Activated CD4-positive, alpha-beta T cell treated with anti-CD3 and anti-CD28 coated beads, Interleukin-2, amount 10 ng/mL, durations not matched to agents 7 days and 5 days (primary cell): ENCODE measurements at regions not wholly inside any gene's neighbourhood (a gene's known extent, or its start where the extent isn't known, plus 50 kb on each side); places are given as distances from the start of the nearest gene placed in this dataset.

Source experiments
- CTCF ChIA-PET: fragments of 350-600 bp; sonication (Branson Sonifier 250); formaldehyde crosslinking; loops from one replicate; lab custom pipeline; 2021; ENCODE audit warnings: antibody characterized with exemption; lab: Charles Lee
- POLR2A ChIA-PET: fragments of 350-600 bp; sonication (Branson Sonifier 250); formaldehyde crosslinking; loops from one replicate; lab custom pipeline; 2021; ENCODE audit warnings: antibody characterized with exemption; lab: Charles Lee
- DNase-seq: peaks from one replicate; pipeline ENCODE4 v3.0.0-alpha.2; 2020
- H3K27ac Mint-ChIP-seq: one replicate; pipeline ENCODE4 v1.8.0; 2021; ENCODE audit warnings: mild to moderate bottlenecking, moderate library complexity, mixed read lengths
- H3K27me3 Mint-ChIP-seq: one replicate; pipeline ENCODE4 v1.8.0; 2021; ENCODE audit warnings: mixed read lengths
- H3K36me3 Mint-ChIP-seq: one replicate; pipeline ENCODE4 v1.8.0; 2021; ENCODE audit warnings: low read depth, mixed read lengths
- H3K4me1 Mint-ChIP-seq: one replicate; pipeline ENCODE4 v1.8.0; 2021; ENCODE audit warnings: mixed read lengths
- H3K4me3 Mint-ChIP-seq: one replicate; pipeline ENCODE4 v1.8.0; 2021; ENCODE audit warnings: mild to moderate bottlenecking, moderate library complexity, mixed read lengths
- H3K9me3 Mint-ChIP-seq: one replicate; pipeline ENCODE4 v1.8.0; 2021; ENCODE audit warnings: mixed read lengths

DNA sequence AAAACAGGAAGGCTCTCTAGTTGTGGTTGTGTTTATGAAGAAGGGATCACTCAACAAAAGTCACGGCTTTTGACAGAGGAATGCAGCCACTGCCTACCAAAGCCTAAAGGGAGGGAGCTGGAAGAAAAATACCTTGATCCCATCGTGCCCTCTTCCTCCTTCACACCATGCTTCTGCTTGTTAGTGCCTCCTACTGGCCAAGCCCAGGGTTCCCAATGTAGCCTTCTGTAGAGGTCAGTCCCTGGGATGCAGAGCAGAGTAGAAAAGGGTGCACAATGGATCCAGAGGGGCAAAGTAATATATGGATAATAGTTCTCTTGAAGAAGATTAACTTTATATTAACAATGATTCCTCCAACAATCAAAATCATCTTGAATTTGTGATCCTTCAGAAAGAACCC is 293.5 kb upstream of the FERMT1 start:
- H3K4me3 Mint-ChIP-seq: no peak overlapping the region
- no peaks in the 10 kb centered on the region for H3K27me3 Mint-ChIP-seq
- POLR2A ChIA-PET: no interaction called here
- H3K36me3 Mint-ChIP-seq: no peaks in the 10 kb centered on the region
- no peaks in the 10 kb centered on the region for H3K9me3 Mint-ChIP-seq
- H3K4me1 Mint-ChIP-seq: no peaks in the 10 kb centered on the region
- no peak overlapping the region for H3K27ac Mint-ChIP-seq
- DNase-seq: no peak
- CTCF ChIA-PET: no interaction called here

DNA sequence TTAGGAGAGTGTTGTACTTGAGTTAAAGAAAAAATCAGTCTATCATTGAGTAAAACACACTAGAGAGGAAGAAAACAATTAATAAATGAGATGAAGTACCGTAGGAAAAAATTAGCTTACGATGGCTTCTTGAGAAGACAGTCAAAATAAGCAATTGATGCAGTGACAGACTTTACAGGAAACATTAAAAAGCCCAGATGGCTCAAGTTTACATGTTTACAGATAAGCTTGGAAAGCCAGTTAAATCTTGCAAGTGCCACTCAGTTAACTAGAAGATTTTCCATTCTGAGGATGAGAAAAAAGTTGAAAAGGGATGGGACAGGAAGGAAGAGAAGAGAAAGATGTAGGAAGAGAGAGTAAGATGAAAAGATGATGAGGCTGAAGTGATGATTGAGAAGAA is 288.8 kb upstream of the FERMT1 start:
- no peaks in the 10 kb centered on the region for H3K27me3 Mint-ChIP-seq
- ChIA-PET POLR2A (no interaction called here), CTCF (no interaction called here)
- H3K4me1 Mint-ChIP-seq: no peaks in the 10 kb centered on the region
- no peak for DNase-seq
- H3K4me3 Mint-ChIP-seq: no peak overlapping the region
- no peaks in the 10 kb centered on the region for H3K36me3 Mint-ChIP-seq
- H3K27ac Mint-ChIP-seq: no peak overlapping the region
- no peaks in the 10 kb centered on the region for H3K9me3 Mint-ChIP-seq

DNA sequence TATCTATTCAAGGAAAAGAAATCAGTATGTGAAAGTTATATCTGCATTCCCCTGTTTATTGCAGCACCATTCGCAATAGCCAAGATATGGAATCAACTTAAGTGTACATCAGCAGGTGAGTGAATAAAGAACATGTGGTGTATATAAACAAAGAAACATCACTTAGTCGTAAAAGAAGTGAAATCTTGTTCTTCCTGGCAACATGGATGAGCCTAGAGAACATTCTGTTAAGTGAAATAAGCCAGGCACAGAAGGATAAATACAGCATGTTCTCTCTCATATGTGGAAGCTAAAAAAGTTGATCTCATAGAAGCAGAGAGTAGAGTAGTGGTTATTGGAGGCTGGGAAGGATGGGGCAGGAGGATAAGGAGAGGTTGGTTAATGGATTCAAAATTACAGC is 287.9 kb upstream of the FERMT1 start:
- POLR2A ChIA-PET: no interaction called here
- H3K4me3 Mint-ChIP-seq: no peak overlapping the region

DNA sequence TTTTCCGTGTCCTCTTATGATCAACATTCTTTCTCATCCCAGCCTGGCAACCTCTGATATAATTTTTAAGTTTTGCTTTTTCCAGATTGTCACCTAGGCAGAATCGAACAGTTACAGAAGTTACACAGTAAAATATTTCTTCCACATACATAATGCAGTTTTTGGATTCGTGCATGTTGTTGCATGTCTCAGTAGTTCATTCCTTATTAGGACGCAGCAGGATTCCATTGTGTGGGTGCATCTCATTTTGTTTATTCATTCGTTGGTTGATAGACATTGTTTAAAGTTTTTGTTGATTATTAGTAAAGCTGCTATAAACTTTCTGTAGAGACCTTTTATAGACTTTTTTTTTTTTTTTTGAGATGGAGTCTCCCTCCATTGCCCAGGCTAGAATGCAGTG is 284.3 kb upstream of the FERMT1 start:
- Mint-ChIP-seq H3K9me3 (no peaks in the 10 kb centered on the region), H3K4me3 (no peak overlapping the region), H3K27ac (no peak overlapping the region), H3K27me3 (no peaks in the 10 kb centered on the region), H3K36me3 (no peaks in the 10 kb centered on the region), H3K4me1 (no peaks in the 10 kb centered on the region)
- ChIA-PET POLR2A (no interaction called here), CTCF (no interaction called here)
- DNase-seq: no peak

More for the DNA sequence above, 287.9 kb upstream of the FERMT1 start:
- Mint-ChIP-seq H3K27me3 (no peaks in the 10 kb centered on the region), H3K4me1 (no peaks in the 10 kb centered on the region), H3K27ac (no peak overlapping the region), H3K36me3 (no peaks in the 10 kb centered on the region), H3K9me3 (no peaks in the 10 kb centered on the region)
- no peak for DNase-seq
- CTCF ChIA-PET: no interaction called here

DNA sequence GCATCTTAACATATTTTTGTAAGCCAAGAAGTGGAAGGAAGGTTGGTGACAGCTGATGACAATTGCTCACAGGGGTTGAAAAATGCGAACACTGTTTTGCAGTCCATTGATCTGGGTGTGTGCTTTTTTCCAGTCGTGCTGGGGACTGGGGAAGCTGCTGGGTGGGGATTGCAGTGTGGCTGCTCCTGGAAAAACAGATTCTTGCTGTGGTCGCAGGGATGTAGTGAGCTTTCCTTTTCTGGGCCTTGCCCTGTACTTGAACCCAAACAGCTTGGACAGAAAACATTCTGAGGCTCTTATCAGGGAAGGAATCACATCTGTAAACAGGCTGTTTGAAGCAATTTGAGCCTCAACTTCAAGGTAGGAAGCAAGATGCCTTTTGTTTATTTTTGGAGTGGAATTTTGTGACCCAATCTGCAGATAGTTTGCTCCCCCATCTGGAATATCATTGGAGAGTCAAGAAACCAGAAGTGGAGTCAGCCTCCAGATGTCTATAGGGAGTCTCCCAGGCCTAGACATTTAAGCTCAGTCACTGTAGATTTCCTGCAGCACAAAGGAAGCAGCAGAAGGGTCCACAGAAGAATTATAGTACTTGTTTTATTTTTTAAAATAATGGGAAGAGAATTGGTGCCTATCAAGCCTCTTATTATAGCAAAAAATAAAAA is 279.2 kb upstream of the FERMT1 start:
- no peaks in the 10 kb centered on the region for H3K9me3 Mint-ChIP-seq
- no peaks in the 10 kb centered on the region for H3K36me3 Mint-ChIP-seq
- CTCF ChIA-PET: no interaction called here
- H3K4me3 Mint-ChIP-seq: no peak overlapping the region
- H3K4me1 Mint-ChIP-seq: no peaks in the 10 kb centered on the region
- H3K27ac Mint-ChIP-seq: no peak overlapping the region
- H3K27me3 Mint-ChIP-seq: no peaks in the 10 kb centered on the region
- no peak for DNase-seq
- POLR2A ChIA-PET: no interaction called here

DNA sequence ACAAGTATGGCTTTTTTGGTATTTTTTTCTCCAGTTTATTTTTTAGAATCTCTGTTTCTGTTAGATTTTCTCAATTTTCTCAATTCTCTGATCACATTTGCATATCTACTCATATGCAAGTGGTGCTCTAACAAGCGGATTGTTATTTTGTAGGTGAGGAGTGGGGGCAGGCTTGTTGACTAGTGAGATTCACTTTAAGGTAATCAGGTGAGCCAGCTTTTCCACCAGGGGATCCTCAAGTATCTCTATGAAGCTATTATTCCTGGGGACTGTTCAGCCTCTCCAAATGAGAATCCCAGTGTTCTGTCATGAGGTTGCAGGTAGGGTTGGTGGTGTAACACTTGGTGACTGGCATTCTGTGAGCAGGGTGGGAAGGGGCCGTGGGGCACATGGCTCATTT is 274.3 kb upstream of the FERMT1 start:
- CTCF ChIA-PET: interaction anchor here (0.6 kb wide), 1 partner anchor 294 kb away, joined by 3 read pairs; no protein-coding TSS in a partner anchor
- no peaks in the 10 kb centered on the region for H3K36me3 Mint-ChIP-seq
- H3K27ac Mint-ChIP-seq: no peak overlapping the region
- POLR2A ChIA-PET: no interaction called here
- DNase-seq: no peak
- H3K4me1 Mint-ChIP-seq: no peaks in the 10 kb centered on the region
- no peaks in the 10 kb centered on the region for H3K9me3 Mint-ChIP-seq
- no peak overlapping the region for H3K4me3 Mint-ChIP-seq
- H3K27me3 Mint-ChIP-seq: no peaks in the 10 kb centered on the region

DNA sequence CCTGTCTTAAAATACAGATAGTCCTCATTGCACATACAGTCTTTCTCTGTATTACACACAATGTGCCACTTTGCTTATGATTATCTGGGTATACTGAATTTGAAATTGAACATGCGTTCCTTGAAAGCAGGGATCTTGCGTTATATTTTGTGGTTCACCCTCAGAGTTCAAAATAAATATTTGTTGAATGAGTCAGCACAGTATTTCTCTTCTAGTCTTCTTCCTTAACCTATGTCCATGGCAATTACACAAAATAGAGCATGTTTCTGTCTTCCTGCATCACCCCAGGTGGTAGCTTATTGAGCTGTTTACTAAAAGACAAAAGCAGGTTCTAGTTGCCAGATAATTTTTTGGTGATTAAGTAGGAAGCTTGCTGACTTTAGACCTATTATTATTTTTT is 272.9 kb upstream of the FERMT1 start:
- H3K36me3 Mint-ChIP-seq: no peaks in the 10 kb centered on the region
- ChIA-PET POLR2A (no interaction called here), CTCF (no interaction called here)
- no peaks in the 10 kb centered on the region for H3K27me3 Mint-ChIP-seq
- H3K9me3 Mint-ChIP-seq: no peaks in the 10 kb centered on the region
- no peak overlapping the region for H3K27ac Mint-ChIP-seq
- no peak for DNase-seq
- H3K4me3 Mint-ChIP-seq: no peak overlapping the region
- no peaks in the 10 kb centered on the region for H3K4me1 Mint-ChIP-seq

DNA sequence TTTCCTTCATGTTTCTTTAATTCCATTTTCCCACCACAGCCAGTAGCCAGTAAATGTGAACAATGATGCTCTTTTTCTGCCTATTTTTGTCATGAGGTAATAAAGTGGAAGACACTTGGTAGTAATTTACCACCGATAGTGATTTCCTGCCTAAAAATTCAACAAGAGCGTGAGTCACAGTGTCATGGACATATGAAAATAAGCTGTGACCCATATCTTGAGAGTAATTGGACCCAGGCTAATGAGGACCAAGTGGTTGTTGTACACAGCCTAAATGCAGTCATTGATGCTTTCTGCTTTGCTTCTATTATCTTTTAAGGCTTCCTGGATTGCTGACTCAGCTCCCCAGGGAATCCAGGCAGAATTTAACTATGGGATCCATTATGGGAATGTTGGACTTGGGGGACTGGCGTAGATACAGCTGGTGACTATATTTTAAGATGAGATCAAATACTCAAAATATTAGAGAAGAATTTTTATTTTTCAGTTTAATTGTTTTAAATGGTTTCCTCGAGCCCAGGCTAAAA is 265.9 kb upstream of the FERMT1 start:
- ChIA-PET POLR2A (no interaction called here), CTCF (no interaction called here)
- H3K27ac Mint-ChIP-seq: no peak overlapping the region

DNA sequence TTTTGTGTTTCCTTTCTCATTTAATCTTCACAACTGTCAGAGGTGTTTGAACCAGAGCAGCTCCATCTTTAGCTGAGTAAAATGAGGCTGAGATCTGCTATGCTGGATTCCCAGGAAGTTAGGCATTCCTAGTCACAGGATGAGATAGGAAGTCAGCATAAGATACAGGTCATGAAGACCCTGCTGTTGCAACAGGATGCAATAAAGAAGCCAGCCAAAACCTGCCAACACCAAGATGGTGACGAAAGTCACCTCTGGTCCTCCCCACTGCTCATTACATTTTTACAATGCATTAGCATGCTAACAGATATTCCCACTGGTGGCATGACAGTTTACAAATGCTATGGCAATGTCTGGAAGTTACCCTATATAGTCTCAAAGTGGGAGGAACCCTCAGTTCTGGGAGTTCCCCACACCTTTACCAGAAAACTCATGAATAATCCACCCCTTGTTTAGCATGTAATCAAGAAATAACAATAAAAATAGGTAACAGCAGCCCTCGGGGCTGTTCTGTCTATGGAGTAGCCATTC is 262.2 kb upstream of the FERMT1 start:
- Mint-ChIP-seq H3K27me3 (no peaks in the 10 kb centered on the region), H3K9me3 (peaks cover 1% of the 10 kb centered on the region), H3K4me1 (no peaks in the 10 kb centered on the region), H3K4me3 (no peak overlapping the region), H3K27ac (no peak overlapping the region), H3K36me3 (no peaks in the 10 kb centered on the region)
- CTCF ChIA-PET: no interaction called here
- no peak for DNase-seq
- POLR2A ChIA-PET: no interaction called here

More for the DNA sequence above, 265.9 kb upstream of the FERMT1 start:
- Mint-ChIP-seq H3K4me3 (no peak overlapping the region), H3K4me1 (no peaks in the 10 kb centered on the region), H3K27me3 (no peaks in the 10 kb centered on the region), H3K9me3 (no peaks in the 10 kb centered on the region), H3K36me3 (no peaks in the 10 kb centered on the region)
- DNase-seq: no peak

DNA sequence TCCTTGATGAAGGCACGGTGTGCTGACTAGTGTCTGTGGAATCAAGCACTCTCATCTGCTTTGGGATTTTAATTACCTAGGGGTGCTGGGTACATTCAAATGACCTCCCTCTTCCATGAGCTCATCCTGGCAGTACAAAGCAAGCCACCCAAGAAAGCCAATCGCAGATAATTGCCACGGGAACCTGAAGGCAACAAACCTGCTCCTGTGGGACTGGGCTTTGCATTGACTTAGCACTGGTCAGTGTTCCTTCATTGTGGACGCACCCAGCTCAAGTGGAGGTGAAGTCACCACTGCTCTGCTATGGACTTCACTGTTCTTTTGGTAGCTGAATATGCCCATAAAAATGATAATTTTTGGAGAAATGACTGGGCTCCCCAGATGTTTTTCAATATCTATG is 261.6 kb upstream of the FERMT1 start:
- no peak overlapping the region for H3K27ac Mint-ChIP-seq
- H3K36me3 Mint-ChIP-seq: no peaks in the 10 kb centered on the region
- H3K4me1 Mint-ChIP-seq: no peaks in the 10 kb centered on the region
- no peaks in the 10 kb centered on the region for H3K27me3 Mint-ChIP-seq
- no peak for DNase-seq
- peaks cover 1% of the 10 kb centered on the region for H3K9me3 Mint-ChIP-seq
- CTCF ChIA-PET: no interaction called here
- POLR2A ChIA-PET: no interaction called here
- no peak overlapping the region for H3K4me3 Mint-ChIP-seq

DNA sequence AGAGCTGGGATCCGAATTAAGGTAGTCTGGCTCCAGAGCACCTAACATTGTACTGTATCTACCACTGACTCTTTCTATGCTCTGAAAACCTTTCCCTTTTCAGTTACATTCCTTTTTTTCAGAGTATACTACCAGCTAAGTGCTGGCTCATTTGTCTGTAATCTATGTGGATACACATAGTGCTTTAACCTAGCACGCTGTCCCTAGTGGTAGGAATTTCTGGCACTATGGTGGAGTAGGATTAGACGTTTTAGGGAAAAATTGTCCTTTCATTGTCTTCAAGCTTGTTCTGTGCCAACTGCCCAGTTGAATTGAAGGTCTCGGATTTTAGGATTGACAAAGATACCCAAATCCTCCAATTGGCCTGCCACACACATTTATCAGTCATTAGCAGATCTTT is 259.1 kb upstream of the FERMT1 start:
- no peaks in the 10 kb centered on the region for H3K36me3 Mint-ChIP-seq
- CTCF ChIA-PET: no interaction called here
- peaks cover 1% of the 10 kb centered on the region for H3K9me3 Mint-ChIP-seq
- H3K27me3 Mint-ChIP-seq: no peaks in the 10 kb centered on the region
- H3K4me1 Mint-ChIP-seq: no peaks in the 10 kb centered on the region
- no peak overlapping the region for H3K27ac Mint-ChIP-seq
- DNase-seq: no peak
- POLR2A ChIA-PET: no interaction called here
- no peak overlapping the region for H3K4me3 Mint-ChIP-seq

DNA sequence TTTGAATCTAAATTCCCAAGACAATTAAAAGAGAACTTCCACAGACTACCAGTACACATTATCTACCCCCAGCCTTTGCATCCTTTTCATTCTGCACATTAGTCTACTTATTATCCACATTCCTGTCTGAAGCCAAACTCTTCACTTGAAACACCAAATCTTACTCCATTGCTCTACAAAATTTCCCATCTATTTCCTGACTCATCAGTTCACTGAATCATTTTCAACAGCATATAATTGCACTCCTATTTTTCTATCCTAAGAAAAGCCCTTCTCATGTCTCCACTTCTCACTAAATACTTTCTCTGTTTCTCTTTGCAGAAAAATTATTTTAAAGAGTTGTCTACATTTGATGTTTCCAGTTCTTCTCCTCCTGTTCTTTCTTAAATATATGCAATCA is 239.4 kb upstream of the FERMT1 start:
- Mint-ChIP-seq H3K9me3 (peaks cover 2% of the 10 kb centered on the region), H3K27me3 (no peaks in the 10 kb centered on the region), H3K27ac (no peak overlapping the region), H3K4me1 (no peaks in the 10 kb centered on the region), H3K4me3 (no peak overlapping the region), H3K36me3 (no peaks in the 10 kb centered on the region)
- CTCF ChIA-PET: no interaction called here
- POLR2A ChIA-PET: no interaction called here
- DNase-seq: no peak

DNA sequence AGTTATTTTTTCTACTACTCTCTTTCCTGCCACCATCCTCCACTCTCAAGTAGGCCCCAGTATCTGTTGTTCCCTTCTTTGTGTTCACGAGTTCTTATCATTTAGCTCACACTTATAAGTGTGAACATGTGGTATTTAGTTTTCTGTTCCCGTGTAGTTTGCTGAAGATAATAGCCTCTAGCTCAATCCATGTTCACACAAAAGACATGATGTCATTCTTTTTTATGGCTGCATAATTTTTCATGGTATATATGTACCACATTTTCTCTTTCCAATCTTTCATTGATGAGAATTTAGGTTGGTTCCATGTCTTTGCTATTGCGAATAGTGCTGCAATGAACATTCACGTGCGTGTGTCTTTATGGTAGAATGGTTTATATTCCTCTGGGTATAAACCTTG is 237.9 kb upstream of the FERMT1 start:
- DNase-seq: no peak
- Mint-ChIP-seq H3K27ac (no peak overlapping the region), H3K27me3 (no peaks in the 10 kb centered on the region), H3K4me3 (no peak overlapping the region), H3K36me3 (no peaks in the 10 kb centered on the region), H3K4me1 (no peaks in the 10 kb centered on the region), H3K9me3 (no peaks in the 10 kb centered on the region)
- POLR2A ChIA-PET: no interaction called here
- CTCF ChIA-PET: no interaction called here
